ENCODE measurements at regions not wholly inside any gene's neighbourhood (a gene's known extent, or its start where the extent isn't known, plus 50 kb on each side); places are given as distances from the start of the nearest gene placed in this dataset.
"Not testable (repeated sequence)": the region's sequence is repeated elsewhere in the genome, so short reads cannot be mapped to it uniquely, and the experiment has no call there.

DNA sequence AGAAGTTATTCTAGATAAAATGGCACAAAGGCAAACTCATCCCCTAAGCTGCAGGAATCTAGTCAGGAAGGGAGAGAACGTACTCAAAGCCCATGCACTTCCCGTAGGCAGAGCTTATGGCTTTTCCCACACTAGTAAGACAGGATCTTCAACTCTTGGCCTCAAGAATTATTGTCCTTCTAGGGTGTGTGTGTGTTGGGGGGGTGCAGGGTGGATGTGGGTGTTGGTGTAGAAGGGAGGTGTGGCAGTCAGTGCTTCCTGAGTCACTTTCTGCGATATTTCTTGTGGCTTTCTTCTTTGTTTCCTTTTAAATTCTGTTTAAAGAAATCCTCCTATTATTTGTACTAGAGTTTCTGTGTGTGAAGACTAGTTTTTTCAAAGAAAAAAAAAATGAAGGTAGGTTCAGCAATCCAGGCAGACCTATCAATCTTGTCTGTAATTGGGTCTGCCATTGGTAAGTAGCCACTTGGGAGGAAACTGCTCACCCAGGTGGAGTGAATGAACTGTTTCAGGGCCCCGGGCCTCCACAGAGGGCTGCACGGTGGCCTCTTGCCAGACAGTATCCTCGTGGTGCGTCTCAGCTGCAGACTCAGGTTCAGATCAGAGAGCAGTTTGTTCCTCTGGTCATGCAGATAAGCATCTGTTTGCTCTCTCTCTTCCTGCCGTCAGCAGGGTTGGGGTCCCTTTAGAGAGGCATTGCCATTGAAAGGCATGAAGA is 131.9 kb downstream of the NPR3 start:
- DNase-seq = no peak

DNA sequence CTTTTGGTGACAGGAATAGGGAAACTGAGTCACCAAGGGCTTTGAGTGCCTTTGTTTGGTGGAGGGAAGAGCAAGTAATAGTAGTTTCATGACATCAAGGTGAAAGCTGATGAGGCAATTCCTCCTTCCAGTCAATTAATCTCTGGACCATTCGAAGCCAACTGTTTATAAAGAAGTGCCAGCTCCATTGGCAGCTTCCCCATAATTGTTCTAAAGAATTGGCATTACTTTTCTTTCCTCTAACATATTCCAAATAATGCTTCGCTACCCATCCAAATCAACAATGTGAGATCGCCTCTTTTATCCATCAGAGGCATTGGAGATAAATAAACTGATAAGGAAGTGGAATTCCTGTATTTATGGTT is 132.4 kb downstream of the NPR3 start:
- DNase-seq = no peak

DNA sequence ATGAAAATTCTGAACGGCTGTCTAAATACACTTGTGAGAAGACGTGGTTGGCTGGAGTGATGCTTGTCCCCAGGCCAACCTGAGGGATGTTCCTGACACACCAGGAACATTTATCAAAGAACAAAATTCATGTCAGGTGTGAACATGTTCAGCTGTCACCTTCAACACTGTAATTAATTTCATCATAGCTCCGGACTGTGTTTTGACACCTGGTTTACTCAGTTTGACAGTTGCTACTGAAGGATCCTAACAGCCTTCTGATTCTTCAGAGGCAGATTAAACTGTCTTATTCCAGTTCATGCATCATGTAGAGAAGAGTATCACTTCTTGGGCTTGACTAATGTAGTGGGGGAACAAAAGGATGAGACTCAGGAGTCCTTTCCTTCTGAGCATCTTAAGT is 134.1 kb downstream of the NPR3 start:
- no peak for DNase-seq

DNA sequence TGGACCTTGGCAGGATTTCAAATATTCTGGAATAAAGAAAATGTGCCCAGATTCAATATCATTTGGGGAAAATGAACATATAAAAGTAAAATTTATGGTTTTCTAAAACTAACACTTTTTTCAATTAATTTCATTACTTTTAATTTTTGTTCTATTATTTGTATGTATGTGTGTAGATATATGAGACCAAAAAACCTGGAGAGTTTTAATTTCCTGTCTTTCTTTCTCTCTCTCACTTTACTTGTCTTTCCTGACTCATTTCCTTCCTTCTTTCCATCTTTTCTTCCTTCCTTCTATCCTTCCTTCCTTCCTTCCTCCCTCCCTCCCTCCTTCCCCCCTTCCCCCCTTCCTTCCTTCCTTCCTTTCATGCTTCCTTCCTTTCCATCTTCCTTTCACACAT is 137.0 kb downstream of the NPR3 start:
- no peak for DNase-seq

DNA sequence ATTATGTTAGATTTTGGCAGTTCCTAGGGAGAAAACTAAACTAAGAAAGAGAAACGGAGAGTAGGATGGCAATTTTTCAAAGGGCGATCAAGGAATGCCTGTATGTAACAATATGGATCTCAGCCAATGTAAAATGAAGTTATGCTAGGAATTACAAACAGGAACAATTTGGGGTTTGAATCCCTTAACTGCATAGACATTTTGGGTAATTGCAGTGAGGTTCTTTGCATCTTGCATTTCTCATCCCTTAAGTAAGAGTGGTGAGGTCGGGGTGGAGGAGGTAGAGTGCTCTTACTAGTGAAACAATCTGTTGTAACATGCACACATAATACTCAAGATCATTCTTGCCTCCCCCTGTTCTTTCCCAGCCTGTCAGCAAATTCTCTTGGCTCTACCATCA is 137.6 kb downstream of the NPR3 start:
- DNase-seq = no peak

DNA sequence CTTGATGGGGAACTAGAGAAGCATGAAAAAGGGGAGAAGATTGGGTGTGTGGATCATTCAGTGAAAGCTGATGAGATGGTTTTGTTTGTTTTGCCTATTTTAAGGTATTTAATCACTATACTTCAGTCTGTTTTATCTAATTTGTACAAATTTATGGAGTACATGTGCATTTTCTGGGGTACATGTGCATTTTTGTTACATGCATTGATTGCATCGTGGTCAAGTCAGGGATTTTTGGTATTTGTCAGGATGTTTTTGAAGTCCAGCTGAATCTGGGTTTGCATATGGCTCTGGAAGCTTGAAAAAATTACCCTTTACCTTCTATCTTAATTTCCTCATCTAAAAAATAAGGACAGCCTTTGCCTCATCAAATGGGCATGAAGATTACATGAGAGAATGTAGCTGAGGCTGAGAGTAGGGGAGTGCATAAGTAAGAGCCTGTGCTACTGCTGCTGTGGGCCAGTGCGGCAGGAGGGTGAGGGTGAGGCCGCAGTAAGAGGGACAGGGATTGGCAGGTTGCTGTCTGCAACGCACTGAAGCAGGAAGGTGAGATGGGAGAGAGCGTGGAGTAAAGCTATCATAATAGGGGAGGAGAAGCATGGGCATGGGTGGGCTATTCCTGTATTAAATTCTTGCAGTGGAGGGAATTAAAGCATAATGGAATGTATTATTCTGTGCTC is 139.8 kb downstream of the NPR3 start:
- no peak for DNase-seq

DNA sequence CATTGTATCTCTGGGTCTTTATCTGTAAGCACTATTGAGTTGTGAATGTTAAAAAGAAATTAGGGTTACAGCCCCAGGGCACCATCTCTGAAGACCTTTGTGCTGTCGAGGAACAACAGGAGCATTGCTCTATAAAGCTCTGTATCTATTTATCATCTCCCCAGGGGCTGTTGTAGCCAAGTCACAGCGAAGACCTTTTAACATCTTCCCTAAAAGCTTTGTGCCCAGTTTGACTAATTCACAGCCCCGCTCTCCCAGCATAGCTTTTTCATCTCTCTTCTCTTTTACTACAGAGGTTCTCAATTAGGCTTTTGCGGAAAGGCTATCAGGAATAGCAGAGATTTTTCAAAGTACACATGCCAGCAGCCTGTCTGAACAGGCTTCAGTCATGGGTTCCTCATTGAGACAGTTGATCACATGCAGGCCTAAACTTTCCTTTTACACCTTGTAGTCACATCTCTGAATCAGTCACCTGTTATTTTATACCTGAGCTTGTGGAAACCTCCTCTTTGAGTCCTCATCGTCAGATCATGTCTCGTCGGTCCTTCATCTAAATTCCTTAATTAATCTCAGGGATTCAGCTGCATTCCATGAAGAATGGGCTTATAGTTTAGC is 140.5 kb downstream of the NPR3 start:
- DNase-seq = no peak

DNA sequence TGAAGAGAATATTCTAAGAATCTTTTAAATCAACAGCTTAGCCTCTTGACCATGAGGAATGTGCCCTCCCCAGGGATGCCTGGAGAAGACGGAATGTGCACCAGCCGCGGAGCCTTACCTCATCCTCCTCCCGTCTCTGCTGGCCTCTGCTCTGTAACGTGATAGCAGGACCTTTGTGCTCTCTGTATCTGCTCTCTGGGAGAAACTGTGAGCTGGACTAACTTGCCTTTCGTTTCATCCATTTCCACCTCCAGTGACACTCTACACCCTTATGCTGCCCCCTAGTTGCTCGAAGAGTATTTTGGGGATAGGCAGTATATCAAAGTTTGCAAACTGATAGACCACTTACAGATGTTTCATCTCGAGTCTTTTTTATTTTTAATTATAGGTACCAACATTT is 141.4 kb downstream of the NPR3 start:
- no peak for DNase-seq

DNA sequence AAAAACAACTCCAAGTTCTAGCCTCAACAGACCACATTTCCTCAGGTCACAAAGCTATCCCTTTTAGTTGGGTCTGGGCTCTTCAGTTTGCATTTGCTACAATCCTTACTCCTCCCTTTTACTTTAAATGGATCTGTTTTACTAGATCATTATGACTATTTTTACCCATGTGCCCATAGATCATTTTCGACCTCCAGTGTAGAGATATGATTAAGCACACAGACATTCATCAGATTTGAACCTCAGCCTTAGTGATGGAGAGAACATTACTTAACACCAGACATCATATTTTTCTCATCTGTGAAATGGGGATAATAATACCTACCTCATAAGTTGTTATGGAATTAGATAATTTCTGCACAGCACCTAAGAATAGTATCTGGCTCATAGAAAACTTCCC is 141.9 kb downstream of the NPR3 start:
- no peak for DNase-seq

DNA sequence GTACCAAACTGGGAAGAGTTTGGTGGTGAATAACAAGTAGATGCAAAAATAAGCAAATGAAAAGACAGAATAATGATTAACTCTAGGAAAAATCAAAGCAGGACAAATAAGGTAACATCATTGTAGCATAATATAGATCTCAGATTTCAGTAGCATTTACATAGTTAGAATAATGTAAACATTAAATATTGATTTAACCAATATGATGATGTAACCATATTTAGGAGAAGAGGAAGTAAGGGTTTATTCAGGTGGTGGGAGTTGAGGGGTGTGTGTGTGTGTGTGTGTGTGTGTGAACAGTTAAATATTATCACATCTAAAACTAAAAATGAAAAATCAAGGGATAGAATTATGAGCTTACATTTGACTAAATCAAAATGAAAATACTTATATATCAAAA is 143.4 kb downstream of the NPR3 start:
- no peak for DNase-seq

DNA sequence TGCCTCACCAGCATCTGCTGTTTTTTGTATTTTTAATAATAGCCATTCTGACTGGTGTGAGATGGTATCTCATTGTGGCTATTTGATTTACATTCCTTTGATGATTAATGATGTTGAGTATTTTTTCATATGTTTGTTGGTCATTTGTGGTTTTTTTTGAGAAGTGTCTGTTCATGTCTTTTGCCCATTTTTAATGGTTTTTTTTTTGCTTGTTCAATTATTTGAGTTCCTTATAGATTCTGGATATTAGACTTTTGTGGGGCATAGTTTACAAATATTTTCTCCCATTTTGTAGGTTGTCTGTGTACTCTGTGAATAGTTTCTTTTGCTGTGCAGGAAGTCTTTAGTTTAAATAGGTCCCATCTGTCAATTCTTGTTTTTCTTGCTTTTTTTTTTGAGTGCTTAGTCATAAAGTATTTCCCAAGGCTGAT is 148.1 kb downstream of the NPR3 start:
- DNase-seq = no peak

DNA sequence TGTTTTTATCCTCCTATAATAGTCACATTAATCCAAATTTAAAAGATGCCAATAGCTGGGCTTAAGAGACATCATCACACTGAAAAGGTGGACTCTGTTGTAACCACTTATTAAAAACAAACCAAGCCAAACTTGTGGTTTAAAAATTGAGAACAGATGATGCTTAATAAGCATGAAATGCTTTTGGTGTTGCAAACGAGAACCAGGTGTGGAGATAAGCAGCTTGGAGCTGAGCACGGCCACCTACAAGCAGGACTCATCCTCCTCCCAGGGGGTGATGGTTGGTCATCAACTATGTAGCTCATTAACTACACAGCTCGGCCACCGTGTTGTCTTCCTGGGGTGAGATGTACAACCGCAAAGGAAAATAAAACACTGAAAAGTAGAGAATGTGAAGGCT is 154.4 kb downstream of the NPR3 start:
- DNase-seq = no peak

DNA sequence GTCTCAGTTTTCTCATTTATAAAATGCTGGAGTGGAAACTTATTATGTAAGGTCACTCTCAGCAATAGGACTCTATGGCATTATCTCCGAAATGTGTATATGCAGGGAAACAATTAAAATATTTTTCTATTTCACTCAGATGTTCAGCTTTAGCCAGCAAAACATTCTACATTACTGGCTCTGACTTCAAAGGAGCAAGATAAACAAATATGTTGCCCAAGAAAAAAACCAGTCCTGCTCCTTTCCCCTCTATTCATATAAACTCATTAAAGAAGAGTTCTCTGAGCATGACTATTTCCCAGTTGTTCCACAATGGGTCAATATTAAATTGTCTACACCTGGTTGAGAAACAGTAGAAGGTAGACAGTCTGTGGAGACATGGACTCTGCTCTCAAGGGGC is 155.0 kb downstream of the NPR3 start:
- DNase-seq = no peak

DNA sequence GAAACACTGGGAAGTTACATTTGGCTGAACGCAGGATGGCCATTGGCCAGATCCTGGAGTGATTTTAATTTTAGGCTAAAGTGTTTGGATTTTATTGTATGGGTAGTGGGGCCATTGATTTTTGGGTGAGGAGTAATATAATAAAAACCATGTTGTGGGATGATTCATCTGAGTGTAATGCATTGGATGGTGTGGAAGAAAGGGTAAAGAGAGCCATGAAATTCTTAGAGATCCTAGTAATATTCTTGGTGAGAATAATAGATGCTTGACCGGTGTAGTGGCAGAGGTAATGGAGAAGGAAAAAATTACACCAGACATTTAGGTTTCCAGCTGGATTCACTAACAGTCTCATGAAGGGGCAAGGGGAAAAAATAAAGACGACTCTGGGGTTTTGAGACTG is 158.1 kb downstream of the NPR3 start:
- DNase-seq = no peak

DNA sequence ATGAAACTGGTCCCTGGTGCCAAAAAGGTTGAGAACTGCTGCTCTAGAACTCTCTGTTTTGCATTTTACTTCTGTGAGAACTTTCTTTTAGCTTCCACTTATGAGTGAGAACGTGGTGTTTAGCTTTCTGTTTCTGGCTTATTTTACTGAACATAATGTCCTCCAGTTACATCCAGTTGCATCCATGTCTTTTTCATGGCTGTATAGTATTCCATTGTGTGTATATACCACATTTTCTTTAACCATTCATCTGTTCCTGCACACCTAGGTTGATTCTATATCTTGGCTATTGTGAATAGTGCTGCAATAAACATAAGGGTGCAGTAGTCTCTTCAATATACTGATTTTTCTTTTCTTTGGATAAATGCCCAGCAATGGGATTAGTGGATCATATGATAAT is 165.7 kb downstream of the NPR3 start:
- DNase-seq = no peak

DNA sequence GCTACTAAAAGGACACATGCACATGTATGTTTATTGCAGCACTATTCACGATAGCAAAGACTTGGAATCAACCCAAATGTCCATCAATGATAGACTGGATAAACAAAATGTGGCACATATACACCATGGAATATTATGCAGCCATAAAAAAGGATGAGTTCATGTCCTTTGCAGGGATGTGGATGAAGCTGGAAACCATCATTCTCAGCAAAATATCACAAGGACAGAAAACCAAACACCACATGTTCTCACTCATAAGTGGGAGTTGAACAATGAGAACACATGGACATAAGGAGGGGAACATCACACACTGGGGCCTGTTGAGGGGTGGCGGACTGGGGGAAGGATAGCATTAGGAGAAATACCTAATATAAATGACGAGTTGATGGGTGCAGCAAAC is 168.2 kb downstream of the NPR3 start:
- DNase-seq = not testable (repeated sequence)

DNA sequence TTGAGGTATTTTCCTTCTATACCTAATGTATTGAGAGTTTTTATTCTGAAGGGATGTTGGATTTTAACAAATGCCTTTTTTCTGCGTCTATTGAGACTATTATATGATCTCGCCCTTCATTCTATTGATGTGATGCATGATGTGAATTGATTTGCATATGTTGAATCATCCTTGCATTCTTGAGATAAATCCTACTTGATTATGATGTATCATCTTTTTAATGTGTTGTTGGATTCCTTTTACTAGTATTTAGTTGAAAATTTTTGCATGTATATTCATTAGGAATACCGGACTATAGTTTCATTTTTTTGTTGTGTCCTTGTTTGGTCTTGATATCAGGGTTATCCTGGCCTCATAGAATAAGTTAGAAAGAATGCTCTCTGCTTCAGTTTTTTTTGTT is 169.7 kb downstream of the NPR3 start:
- DNase-seq = no peak

DNA sequence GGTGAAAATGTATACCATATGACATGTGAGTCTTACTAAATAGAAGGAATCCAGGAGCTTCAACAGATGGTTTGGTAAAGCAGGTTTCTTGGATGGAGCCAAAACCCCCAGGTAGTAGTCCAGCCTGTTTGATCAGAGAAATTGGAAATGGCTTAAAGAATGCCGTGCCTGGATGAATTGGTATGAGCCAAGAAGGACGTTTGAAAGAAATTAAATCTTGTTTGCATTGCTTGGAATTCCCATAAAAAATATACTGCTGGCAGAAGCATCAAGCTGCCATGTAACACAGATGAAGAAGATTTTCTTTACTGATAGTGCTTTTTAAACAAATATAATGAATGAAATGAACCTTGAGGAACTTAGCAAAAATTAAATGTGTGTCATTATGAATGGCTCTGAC is 176.3 kb downstream of the NPR3 start:
- no peak for DNase-seq

DNA sequence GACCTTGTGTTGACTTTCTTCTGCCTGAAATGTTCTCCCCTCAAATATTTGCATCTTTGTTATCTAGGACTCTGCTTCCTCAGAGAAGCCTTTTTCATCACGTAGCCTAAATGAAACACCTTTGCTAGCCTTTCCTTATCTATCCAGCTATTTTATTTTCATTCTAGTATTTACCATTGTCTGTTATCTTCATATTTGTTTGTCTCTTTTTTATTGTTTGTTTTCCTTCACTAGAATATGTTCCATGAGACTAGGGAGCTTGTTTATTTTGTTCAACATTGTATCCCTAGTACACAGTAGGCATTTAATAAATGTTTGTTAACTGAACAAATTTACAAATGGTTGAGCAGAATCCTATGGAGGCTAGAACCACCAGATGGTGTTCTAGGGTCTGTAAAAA is 178.0 kb downstream of the NPR3 start:
- no peak for DNase-seq

DNA sequence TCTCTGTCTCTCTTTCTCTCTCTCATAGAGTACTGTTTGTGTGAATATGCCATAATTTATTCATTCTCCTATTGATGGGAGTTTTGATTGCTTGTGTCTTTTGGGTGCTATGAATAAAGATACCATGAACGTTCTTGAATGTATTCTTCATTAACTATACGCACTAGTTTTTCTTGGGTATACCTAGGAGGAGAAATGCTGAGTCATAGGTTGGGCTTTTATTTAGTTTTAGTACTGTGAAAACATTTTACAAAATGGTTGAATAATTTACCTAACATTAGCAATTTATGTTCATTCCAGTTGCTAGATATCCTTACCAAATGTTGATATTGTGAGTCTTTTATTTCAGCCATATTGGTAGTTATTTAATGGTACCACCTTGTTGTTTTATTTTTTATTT is 192.5 kb downstream of the NPR3 start:
- no peak for DNase-seq

DNA sequence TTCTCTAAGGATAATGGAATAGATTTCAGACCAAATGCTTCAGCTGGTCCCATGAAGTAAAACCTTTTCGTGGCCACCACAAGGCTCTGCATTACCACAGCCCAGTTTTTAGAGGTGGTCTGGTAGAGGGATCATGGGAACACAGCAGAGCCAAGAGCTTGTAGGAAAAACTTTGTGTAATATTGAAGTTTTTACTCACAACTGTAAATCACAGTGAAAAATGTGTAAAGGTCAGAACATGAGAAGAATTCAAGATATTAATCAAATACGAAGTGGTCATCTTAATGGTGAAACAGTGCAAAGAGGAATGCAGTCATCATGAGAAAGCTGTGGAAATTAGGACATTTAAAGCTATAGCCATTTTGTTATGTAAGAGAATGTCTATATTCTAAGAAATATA is 197.5 kb downstream of the NPR3 start:
- no peak for DNase-seq

DNA sequence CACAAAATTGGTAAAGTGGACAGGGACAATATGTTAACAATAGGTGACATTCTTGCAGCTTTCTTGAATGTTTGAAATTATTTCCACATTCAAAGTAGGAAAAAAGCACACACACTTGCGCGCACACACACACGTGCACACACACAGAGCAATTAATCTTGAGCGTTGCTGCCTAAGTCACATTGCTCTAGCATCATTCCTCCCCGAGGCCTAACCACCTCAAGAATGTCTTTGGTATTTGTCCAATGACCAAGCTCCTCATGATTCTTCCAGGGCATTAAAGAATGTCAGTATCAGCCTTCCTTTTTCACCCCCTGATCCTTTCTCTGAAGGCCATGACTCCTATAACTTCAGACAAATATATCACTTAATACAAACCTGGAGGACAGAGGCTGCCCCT is 198.1 kb downstream of the NPR3 start:
- DNase-seq = no peak

DNA sequence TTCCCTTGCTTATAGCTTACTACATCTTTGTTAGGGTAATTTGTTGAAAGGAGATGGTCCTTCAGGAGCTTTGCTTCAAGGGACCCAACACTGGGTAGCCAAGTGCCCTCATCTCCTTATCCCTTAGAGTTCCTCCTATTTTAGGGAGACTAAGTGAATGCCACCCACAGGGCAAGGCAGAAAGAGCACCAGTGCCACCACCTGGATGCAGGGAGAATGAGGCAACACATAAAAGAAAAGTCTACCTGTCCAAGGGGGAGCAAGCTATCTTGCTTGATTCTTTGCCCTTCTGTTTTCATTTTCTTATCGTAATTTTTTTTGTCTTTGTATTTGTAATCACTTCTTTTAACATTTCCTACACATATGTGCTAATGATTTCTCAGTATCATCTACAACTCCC is 205.5 kb downstream of the NPR3 start:
- no peak for DNase-seq

DNA sequence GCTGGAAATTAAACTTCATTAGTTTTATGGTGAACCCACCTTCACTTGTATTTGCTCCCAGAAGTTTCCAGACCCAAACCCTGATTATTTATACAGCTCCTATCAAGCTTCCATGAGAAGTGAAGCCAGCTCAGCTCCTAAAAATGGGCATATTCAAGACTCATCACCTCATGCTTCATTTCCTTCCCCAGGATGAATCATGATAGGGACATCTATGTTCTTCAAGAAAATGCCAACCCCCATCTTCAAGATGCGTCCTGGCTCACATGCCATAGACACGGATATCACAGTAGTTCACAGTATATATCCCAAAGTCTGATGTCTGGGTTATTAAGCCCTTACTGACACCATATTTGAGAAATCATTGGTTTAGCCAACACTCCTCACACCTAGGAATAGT is 217.6 kb downstream of the NPR3 start:
- DNase-seq = no peak

DNA sequence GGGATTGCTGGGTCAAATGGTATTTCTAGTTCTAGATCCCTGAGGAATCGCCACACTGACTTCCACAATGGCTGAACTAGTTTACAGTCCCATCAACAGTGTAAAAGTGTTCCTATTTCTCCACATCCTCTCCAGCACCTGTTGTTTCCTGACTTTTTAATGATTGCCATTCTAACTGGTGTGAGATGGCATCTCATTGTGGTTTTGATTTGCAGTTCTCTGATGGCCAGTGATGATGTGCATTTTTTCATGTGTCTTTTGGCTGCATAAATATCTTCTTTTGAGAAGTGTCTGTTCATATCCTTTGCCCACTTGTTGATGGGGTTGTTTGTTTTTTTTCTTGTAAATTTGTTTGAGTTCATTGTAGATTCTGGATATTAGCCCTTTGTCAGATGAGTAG is 220.3 kb downstream of the NPR3 start:
- DNase-seq = not testable (repeated sequence)
